22Rv1 (cell line): ENCODE measurements at regions not wholly inside any gene's neighbourhood (a gene's known extent, or its start where the extent isn't known, plus 50 kb on each side); places are given as distances from the start of the nearest gene placed in this dataset.

Experiments used
- H3K27ac ChIP-seq: fragments of 450-650 bp; 2 replicates; pipeline ENCODE4 v1.5.1; 2017
- ZFX ChIP-seq: fragments of 450-650 bp; IDR thresholded peaks from 2 replicates; pipeline ENCODE4 v1.6.1; 2017; ENCODE audit warnings: antibody characterized with exemption, borderline replicate concordance
- TF ChIP-seq, protein P1 (sequence below): fragments of 450-650 bp; IDR thresholded peaks from 2 replicates; pipeline ENCODE4 v1.5.1; 2017; ENCODE audit warnings: mild to moderate bottlenecking

GRCh38 chr10:3986493-3987142 is 201.6 kb upstream of the KLF6 start:
- TF ChIP-seq, protein P1, sequence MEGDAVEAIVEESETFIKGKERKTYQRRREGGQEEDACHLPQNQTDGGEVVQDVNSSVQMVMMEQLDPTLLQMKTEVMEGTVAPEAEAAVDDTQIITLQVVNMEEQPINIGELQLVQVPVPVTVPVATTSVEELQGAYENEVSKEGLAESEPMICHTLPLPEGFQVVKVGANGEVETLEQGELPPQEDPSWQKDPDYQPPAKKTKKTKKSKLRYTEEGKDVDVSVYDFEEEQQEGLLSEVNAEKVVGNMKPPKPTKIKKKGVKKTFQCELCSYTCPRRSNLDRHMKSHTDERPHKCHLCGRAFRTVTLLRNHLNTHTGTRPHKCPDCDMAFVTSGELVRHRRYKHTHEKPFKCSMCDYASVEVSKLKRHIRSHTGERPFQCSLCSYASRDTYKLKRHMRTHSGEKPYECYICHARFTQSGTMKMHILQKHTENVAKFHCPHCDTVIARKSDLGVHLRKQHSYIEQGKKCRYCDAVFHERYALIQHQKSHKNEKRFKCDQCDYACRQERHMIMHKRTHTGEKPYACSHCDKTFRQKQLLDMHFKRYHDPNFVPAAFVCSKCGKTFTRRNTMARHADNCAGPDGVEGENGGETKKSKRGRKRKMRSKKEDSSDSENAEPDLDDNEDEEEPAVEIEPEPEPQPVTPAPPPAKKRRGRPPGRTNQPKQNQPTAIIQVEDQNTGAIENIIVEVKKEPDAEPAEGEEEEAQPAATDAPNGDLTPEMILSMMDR: no peak
- TF ChIP-seq ZFX: no peak
- no peak overlapping the region for H3K27ac ChIP-seq

GRCh38 chr10:3982746-3983442 is 197.9 kb upstream of the KLF6 start:
- TF ChIP-seq, protein P1: no peak
- TF ChIP-seq ZFX: no peak
- no peak overlapping the region for H3K27ac ChIP-seq

GRCh38 chr10:3981300-3981699 is 196.3 kb upstream of the KLF6 start:
- H3K27ac ChIP-seq: no peak overlapping the region
- no peak for TF ChIP-seq ZFX
- TF ChIP-seq, protein P1: no peak

DNA sequence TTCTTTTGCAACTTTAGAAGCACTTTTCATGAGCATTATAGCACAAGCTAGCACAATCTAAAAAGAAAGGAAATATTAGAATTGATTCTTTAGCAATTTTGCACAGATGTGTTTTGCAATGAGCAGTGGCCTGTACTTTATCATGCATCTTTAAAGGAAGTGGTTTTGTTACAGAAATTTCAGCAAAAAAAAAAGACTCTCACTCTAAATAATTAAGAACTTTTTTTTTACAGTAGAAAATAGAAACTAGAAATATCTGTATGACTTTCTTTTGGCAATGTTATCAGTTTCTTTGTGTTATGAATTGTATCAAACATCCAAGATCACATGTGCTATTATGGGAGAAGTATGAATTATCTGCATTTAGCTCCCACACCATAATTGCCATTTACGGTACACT is 195.7 kb upstream of the KLF6 start:
- H3K27ac ChIP-seq: no peak overlapping the region
- TF ChIP-seq ZFX: no peak
- TF ChIP-seq, protein P1: no peak

GRCh38 chr10:3980144-3980543 is 195.1 kb upstream of the KLF6 start:
- TF ChIP-seq, protein P1: no peak
- no peak for TF ChIP-seq ZFX
- no peak overlapping the region for H3K27ac ChIP-seq

GRCh38 chr10:3978761-3979160 is 193.8 kb upstream of the KLF6 start:
- no peak overlapping the region for H3K27ac ChIP-seq
- no peak for TF ChIP-seq ZFX
- TF ChIP-seq, protein P1: no peak

DNA sequence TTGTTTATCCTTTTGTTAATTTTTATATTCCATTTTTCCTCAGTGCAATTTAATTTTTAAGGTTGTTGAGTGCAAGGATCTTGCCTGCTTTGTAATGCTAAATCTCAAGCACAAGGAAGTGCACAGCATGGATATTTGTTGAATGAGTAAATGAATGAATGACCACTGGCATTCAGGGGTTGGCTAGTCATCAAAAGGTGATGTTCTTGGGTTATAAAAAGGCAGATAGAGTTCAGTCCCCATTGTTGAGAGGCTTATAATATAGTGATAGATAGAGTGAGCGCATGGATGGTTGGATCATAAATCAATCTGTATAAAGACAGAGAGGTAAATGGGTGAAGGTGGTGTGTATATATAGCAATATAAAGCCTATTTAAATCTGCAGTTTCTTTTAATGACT is 193.2 kb upstream of the KLF6 start:
- no peak overlapping the region for H3K27ac ChIP-seq
- TF ChIP-seq ZFX: no peak
- TF ChIP-seq, protein P1: no peak
